Testis (tissue), 2 donors: ENCODE measurements at regions not wholly inside any gene's neighbourhood (a gene's known extent, or its start where the extent isn't known, plus 50 kb on each side); places are given as distances from the start of the nearest gene placed in this dataset.

Source experiments
- POLR2A ChIP-seq: fragments of 450-650 bp; IDR thresholded peaks from one replicate; pipeline ENCODE4 v1.6.1; 2017; ENCODE audit warnings: antibody characterized with exemption, mild to moderate bottlenecking, moderate library complexity
- TF ChIP-seq, protein P1 (sequence below), 3 experiments: fragments of 450-650 bp in 2 of 3; fragments of 200-600 bp in 1 of 3; sonication (generic) in 1 of 3; IDR thresholded peaks; one replicate each; pipeline ENCODE4 v1.5.1; 2016 to 2019; ENCODE audit warnings: antibody characterized with exemption in 3 of 3, mild to moderate bottlenecking in 2 of 3, moderate library complexity in 1 of 3

DNA sequence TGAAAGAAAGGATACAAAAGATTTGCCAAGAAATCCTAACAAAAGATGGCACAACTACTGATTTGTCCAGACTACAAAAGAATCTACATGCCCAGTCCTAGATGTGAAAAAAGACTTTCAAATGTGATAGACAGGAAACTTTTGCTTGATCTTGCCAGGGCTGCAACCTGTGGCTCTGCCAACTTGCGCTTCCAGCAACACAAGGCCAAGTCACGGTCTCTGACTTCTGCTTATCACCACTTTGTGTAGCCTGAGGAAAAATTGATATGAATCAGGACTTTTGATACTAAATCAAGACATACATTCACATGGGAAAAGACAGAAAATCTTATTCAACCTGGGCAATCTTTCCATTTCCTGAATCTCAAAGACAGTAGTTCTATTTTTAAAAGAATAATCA lies 366.0 kb downstream of the RAB38 start:
- TF ChIP-seq, protein P1, sequence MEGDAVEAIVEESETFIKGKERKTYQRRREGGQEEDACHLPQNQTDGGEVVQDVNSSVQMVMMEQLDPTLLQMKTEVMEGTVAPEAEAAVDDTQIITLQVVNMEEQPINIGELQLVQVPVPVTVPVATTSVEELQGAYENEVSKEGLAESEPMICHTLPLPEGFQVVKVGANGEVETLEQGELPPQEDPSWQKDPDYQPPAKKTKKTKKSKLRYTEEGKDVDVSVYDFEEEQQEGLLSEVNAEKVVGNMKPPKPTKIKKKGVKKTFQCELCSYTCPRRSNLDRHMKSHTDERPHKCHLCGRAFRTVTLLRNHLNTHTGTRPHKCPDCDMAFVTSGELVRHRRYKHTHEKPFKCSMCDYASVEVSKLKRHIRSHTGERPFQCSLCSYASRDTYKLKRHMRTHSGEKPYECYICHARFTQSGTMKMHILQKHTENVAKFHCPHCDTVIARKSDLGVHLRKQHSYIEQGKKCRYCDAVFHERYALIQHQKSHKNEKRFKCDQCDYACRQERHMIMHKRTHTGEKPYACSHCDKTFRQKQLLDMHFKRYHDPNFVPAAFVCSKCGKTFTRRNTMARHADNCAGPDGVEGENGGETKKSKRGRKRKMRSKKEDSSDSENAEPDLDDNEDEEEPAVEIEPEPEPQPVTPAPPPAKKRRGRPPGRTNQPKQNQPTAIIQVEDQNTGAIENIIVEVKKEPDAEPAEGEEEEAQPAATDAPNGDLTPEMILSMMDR (IDR thresholded peaks at IDR 0.05), result no peak
- no peak for TF ChIP-seq POLR2A
